Retinal pigment epithelial cell (primary cell): ENCODE measurements at regions not wholly inside any gene's neighbourhood (a gene's known extent, or its start where the extent isn't known, plus 50 kb on each side); places are given as distances from the start of the nearest gene placed in this dataset.

Experiments used
- DNase-seq: peaks from one replicate; pipeline ENCODE4 v3.0.0-alpha.2; 2010; ENCODE audit warnings: low read depth
- H3K4me3 ChIP-seq: 2 replicates; pipeline ENCODE4 v1.5.1; 2011; ENCODE audit warnings: mild to moderate bottlenecking, low read length, control low read depth, moderate library complexity
- TF ChIP-seq, protein P1 (sequence below): conservative IDR thresholded peaks from 2 replicates; pipeline ENCODE4 v1.5.1; 2011; ENCODE audit warnings: low read depth, low read length, control low read depth, inconsistent platforms

DNA sequence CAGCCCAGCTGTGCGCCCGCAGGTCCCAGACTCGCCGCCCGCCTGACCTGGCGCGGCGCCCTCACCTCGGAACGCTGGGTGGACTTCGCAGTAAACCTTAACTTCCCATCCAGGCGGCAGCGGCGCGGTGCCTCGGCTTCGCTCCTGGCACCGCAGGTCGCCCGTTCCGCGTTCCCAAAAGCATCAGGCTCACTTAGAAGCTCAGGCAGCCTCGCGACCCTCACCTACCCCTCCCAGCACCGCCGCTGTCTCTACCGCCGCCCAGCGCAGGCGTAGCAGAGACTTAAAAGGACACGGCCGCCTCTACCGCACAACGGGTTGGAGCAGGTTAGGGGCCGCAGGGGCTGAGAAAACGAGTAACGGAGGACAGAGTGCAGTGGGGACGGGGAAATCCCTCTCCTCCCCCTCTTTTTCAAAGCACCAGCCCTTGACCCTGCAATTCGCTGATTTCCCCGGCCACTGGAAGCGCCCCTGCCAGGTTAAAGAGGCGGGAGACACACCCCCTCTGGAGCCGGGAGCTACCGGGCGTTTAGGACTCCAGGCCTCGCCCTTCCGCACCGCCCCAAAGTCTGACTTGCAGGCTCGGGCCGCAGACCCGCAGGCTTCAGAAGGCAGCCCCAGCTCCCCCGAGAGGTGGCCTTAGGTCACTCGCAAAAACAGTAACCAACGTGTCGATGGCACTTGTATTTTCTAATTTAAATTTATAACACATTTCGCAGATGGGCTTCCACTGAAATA, 328.5 kb downstream of the FAM72C start:
- no peak for DNase-seq
- TF ChIP-seq, protein P1, sequence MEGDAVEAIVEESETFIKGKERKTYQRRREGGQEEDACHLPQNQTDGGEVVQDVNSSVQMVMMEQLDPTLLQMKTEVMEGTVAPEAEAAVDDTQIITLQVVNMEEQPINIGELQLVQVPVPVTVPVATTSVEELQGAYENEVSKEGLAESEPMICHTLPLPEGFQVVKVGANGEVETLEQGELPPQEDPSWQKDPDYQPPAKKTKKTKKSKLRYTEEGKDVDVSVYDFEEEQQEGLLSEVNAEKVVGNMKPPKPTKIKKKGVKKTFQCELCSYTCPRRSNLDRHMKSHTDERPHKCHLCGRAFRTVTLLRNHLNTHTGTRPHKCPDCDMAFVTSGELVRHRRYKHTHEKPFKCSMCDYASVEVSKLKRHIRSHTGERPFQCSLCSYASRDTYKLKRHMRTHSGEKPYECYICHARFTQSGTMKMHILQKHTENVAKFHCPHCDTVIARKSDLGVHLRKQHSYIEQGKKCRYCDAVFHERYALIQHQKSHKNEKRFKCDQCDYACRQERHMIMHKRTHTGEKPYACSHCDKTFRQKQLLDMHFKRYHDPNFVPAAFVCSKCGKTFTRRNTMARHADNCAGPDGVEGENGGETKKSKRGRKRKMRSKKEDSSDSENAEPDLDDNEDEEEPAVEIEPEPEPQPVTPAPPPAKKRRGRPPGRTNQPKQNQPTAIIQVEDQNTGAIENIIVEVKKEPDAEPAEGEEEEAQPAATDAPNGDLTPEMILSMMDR: no peak
- no peak overlapping the region for H3K4me3 ChIP-seq

DNA sequence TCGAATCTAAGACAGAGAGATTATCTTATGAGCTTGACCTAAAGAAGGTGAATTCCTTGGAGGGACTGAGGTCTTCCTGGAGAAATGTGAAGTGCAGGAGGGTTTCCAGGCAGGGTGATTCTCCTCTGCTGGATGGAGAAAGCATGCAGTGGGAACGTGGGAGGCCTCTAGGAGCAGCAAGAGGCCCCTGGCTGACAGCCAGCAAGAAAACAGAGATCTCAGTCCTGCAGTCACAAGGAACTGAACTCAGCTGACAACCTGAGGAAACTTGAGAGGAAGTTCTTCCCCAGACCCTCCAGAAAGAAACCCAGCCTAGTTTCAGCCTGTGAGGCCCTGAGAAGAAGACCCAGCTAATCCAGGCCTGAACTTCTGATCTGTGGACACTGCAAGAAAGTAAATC, 345.9 kb downstream of the FAM72C start:
- H3K4me3 ChIP-seq: no peak overlapping the region
- no peak for DNase-seq
- TF ChIP-seq, protein P1: no peak

DNA sequence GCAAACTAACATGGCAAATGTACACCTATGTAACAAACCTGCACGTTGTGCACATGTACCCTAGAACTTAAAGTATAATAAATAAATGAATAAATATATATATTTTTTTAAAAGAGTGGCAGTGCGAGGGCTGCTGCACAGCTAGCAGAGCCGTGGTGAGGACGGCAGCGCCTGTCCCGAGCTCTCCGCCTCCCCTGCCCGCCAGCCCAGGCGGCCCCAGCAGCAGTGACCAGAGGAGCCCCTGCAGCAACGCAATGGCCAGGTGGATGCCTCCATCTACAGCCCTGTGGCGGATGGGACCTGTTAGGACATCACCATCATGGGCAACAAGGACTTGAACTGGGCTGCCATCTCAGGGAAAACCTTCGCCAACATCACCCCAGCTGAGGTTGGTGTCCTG, 351.9 kb downstream of the FAM72C start:
- H3K4me3 ChIP-seq: no peak overlapping the region
- DNase-seq: no peak
- TF ChIP-seq, protein P1: no peak

DNA sequence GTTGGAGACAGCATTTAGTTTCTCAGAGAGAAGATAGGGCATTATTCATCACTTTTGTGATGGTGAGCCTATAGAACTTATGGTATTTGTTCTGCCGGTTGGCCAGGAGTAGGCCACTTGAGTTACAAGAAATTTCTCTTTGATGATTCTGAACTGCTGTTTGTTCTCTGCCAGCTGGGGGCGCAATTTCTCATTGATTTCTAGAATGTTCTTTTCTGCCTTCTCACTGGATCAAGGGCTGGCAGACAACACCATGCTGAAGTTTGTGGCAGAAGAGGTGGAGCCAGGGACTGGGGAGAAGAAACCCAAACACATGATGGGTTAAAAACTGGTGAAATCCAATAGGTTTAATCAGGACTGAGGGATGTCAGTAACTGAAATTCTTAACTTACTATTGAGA, 360.6 kb downstream of the FAM72C start:
- TF ChIP-seq, protein P1: no peak
- no peak for DNase-seq
- H3K4me3 ChIP-seq: no peak overlapping the region

DNA sequence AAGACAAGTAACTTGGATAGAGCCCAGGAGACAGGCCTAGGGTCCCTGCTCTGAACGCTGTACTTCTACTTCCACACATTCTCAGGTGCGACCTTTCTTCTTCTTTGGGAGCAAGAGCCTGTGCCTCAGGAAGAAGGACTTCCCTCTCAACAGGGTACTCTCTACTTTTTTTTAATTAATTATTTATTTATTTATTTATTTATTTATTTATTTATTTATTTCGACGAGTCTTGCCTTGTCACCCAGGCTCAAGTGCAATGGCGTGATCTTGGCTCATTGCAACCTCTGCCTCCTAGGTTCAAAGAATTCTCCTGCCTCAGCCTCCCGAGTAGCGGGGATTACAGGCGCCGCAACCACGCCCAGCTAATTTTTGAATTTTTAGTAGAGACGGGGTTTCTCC, 361.6 kb downstream of the FAM72C start:
- no peak overlapping the region for H3K4me3 ChIP-seq
- TF ChIP-seq, protein P1: no peak
- DNase-seq: no peak

DNA sequence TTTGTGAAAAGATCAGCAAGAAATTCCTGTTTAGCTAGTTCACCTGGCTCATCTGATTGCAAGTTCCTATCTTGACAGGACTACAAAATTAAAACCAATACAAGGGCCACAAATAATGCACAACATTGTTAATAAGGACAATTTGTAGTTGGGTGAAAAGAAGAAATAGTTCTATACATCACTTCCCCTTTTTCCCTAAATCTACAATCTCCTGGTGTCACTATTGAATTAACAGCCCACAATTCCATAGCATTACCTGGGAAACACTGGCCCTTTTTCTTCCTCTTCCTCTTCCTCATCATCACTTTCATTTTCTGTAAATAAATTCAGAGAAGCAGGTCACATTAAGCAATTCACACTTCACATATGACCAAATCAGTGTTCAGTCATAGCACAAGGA, 366.9 kb downstream of the FAM72C start:
- no peak for DNase-seq
- no peak overlapping the region for H3K4me3 ChIP-seq
- TF ChIP-seq, protein P1: no peak

DNA sequence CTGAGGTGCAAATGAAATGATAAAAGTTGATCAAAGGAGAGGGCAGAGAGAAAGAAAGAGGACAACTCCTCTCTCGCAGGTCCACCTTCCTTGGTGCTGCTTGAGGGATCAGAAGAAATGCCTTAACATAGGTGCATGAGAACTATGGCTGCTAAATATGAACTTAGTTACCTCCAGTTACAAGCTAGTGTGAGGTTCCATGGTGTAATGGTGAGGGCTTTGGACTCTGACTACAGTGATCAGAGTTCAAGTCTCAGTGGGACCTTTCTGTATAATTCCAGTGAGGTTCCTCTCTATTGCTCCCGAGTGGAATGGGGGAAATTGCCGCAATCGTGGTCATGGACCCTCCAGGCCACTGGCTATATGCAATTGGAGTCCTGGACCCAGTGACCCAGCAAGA, 387.3 kb downstream of the FAM72C start:
- H3K4me3 ChIP-seq: no peak overlapping the region

More for the DNA sequence above, 387.3 kb downstream of the FAM72C start:
- TF ChIP-seq, protein P1: no peak
- DNase-seq: no peak
